B cell (primary cell): ENCODE measurements at regions not wholly inside any gene's neighbourhood (a gene's known extent, or its start where the extent isn't known, plus 50 kb on each side); places are given as distances from the start of the nearest gene placed in this dataset.

Source experiments
- ATAC-seq: fragments of 200-7000 bp; cut with Tn5 transposase; one replicate; pipeline ENCODE4 v1.10.0; 2021; ENCODE audit warnings: low read depth, mild to moderate bottlenecking, moderate number of reproducible peaks, moderate library complexity
- CTCF ChIA-PET: fragments of 350-600 bp; sonication (Branson Sonifier 250); formaldehyde crosslinking; loops from one replicate; lab custom pipeline; 2021; ENCODE audit warnings: antibody characterized with exemption, inconsistent platforms; lab: Charles Lee
- POLR2A ChIA-PET: fragments of 350-600 bp; sonication (Branson Sonifier 250); formaldehyde crosslinking; loops from one replicate; lab custom pipeline; 2021; ENCODE audit warnings: antibody characterized with exemption; lab: Charles Lee
- DNase-seq: peaks from one replicate; pipeline ENCODE4 v3.0.0; 2013
- H2AFZ ChIP-seq: 2 replicates; pipeline ENCODE4 v1.6.1; 2012; ENCODE audit warnings: mild to moderate bottlenecking, low read depth, low read length; ENCODE audit not compliant: insufficient read depth, poor library complexity, severe bottlenecking
- H3K27ac ChIP-seq, 2 donors: 1 replicate in 1 of 2; 2 replicates in 1 of 2; pipeline ENCODE4 v1.5.1; 2012 to 2013; ENCODE audit warnings: low read length in 2 of 2, mild to moderate bottlenecking in 2 of 2, moderate library complexity in 1 of 2
- H3K27me3 ChIP-seq, 4 experiments: fragments of 200-600 bp in 1 of 4; sonication (generic) in 1 of 4; replicated peaks in 1 of 4; 1 replicate in 2 of 4; 2 replicates in 2 of 4; pipeline versions ENCODE4 v1.6.1 to v1.7.0; 2013 to 2016; ENCODE audit warnings: low read length in 3 of 4, mild to moderate bottlenecking in 2 of 4, mixed read lengths in 1 of 4, moderate library complexity in 1 of 4; ENCODE audit not compliant: insufficient read depth in 4 of 4, control insufficient read depth in 3 of 4; ENCODE audit errors: control extremely low read depth in 1 of 4
- H3K36me3 ChIP-seq, 2 experiments: replicated peaks in 1 of 2; 1 replicate in 1 of 2; 2 replicates in 1 of 2; pipeline versions ENCODE4 v1.6.1 to v1.7.1; 2013; ENCODE audit warnings: low read length in 1 of 2; ENCODE audit not compliant: insufficient read depth in 2 of 2, control insufficient read depth in 1 of 2; ENCODE audit errors: control extremely low read depth in 1 of 2, extremely low read depth in 1 of 2
- H3K4me1 ChIP-seq, 2 donors: fragments of 200-600 bp in 1 of 2; sonication (generic) in 1 of 2; 1 replicate in 1 of 2; 2 replicates in 1 of 2; pipeline versions ENCODE4 v1.5.1 to v1.6.1; 2013 to 2017; ENCODE audit warnings: low read length in 2 of 2; ENCODE audit not compliant: control insufficient read depth in 2 of 2, insufficient read depth in 2 of 2
- H3K4me2 ChIP-seq: replicated peaks from 2 replicates; pipeline ENCODE3; 2012; ENCODE audit warnings: mild to moderate bottlenecking, low read depth, low read length; ENCODE audit not compliant: poor library complexity, severe bottlenecking
- H3K4me3 ChIP-seq, 5 experiments: fragments of 200-600 bp in 1 of 5; sonication (generic) in 1 of 5; 1 replicate in 3 of 5; 2 replicates in 2 of 5; pipeline versions ENCODE4 v1.5.1 to v1.7.0; 2011 to 2016; ENCODE audit warnings: low read length in 4 of 5, mild to moderate bottlenecking in 4 of 5, low read depth in 2 of 5, control low read depth in 1 of 5, moderate library complexity in 1 of 5; ENCODE audit not compliant: insufficient read depth in 1 of 5; ENCODE audit errors: control extremely low read depth in 1 of 5, extremely low read depth in 1 of 5
- H3K79me2 ChIP-seq: fragments of 200-600 bp; sonication (generic); one replicate; pipeline ENCODE4 v1.6.0; 2016; ENCODE audit warnings: low read length; ENCODE audit not compliant: control insufficient read depth, insufficient read depth
- H3K9ac ChIP-seq: fragments of 200-600 bp; sonication (generic); 2 replicates; pipeline ENCODE4 v1.6.1; 2017; ENCODE audit warnings: mild to moderate bottlenecking, low read length, moderate library complexity
- H3K9me3 ChIP-seq, 3 donors: one replicate each; pipeline versions ENCODE4 v1.6.1 to v1.7.1; 2013; ENCODE audit warnings: low read length in 2 of 3; ENCODE audit not compliant: control insufficient read depth in 2 of 3, insufficient read depth in 1 of 3; ENCODE audit errors: control extremely low read depth in 1 of 3
- H4K20me1 ChIP-seq: 2 replicates; pipeline ENCODE4 v1.6.0; 2012; ENCODE audit warnings: mild to moderate bottlenecking, low read length; ENCODE audit not compliant: insufficient read depth, control insufficient read depth, poor library complexity, severe bottlenecking
- H3K27ac Mint-ChIP-seq: one replicate; pipeline ENCODE4 v1.8.0; 2021; ENCODE audit warnings: mixed read lengths
- H3K27me3 Mint-ChIP-seq: one replicate; pipeline ENCODE4 v1.8.0; 2021; ENCODE audit warnings: mixed read lengths
- H3K4me1 Mint-ChIP-seq: one replicate; pipeline ENCODE4 v1.8.0; 2021; ENCODE audit warnings: mixed read lengths
- H3K4me3 Mint-ChIP-seq: one replicate; pipeline ENCODE4 v1.8.0; 2021; ENCODE audit warnings: mixed read lengths
- H3K9me3 Mint-ChIP-seq: one replicate; pipeline ENCODE4 v1.8.0; 2022; ENCODE audit warnings: mixed read lengths; ENCODE audit not compliant: insufficient read depth
- EZH2 ChIP-seq: IDR thresholded peaks from 2 replicates; pipeline ENCODE4 v1.6.1; 2012; ENCODE audit warnings: borderline replicate concordance, low read depth, mild to moderate bottlenecking, moderate library complexity, low read length; ENCODE audit not compliant: insufficient read depth, poor library complexity, severe bottlenecking
- WGBS: methylation state at CpG from one replicate; pipeline ENCODE4 v1.1.5; 2013; ENCODE audit warnings: missing lambda C conversion rate; ENCODE audit not compliant: insufficient coverage; 5-methylcytosine and 5-hydroxymethylcytosine counted together
- intact Hi-C: fragments of 100-400 bp; cut with micrococcal nuclease; formaldehyde crosslinking; loops from one replicate; pipeline ENCODE4 v1.10.0; 2022
- TF ChIP-seq, protein P1 (sequence below): fragments of 200-600 bp; IDR thresholded peaks from one replicate; pipeline ENCODE4 v1.8.0; 2022; ENCODE audit warnings: antibody characterized with exemption, mild to moderate bottlenecking

DNA sequence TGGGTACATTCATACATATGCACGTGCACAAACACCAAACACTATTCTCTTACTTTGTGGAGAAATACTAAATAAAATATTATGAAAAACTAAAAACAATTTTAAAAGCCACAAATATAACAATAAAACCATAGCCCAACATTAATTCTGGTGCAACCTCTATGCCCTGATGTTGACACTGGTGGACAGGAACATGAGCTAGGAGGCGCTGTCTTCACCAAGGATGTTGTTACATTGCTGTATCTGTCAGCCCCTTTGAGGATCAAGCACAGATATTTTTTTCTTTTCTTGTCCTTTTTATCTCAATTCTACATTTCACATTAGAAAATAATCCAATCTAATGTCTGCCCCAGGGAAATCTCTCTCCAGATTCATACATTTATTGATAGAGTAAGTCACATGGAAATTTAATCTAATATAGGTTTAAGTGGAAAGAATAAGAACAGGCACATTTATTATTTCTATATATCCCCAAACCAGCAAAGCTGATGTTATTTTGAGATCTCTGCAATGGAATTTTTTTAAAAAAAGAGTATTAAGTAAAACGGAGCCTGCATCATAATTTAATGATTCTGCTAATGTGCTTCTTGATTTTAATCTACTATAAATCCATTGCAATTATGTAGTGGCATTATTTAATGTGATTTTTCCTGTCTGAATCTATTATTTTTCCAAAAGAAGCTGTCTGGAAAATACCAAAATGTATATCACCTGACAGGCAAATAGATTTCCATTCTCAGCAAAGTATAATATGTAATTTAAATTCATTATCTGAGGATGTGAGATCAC lies 716.5 kb downstream of the MTRR start:
- no peaks in the 10 kb centered on the region for H3K4me1 Mint-ChIP-seq
- ATAC-seq, result no peak
- no peaks in the 10 kb centered on the region for H3K9me3 Mint-ChIP-seq
- H3K27ac Mint-ChIP-seq, result no peak overlapping the region
- H3K4me2 ChIP-seq, result no peak overlapping the region
- DNase-seq, result no peak
- no peak overlapping the region for H3K27ac ChIP-seq
- no peak overlapping the region for H2AFZ ChIP-seq
- no peak overlapping the region for H3K9ac ChIP-seq
- H3K9me3 ChIP-seq, result no peaks in the 10 kb centered on the region
- H3K4me3 ChIP-seq, result no peak overlapping the region
- POLR2A ChIA-PET, result no interaction called here
- no peaks in the 10 kb centered on the region for H3K79me2 ChIP-seq
- no peaks in the 10 kb centered on the region for H3K36me3 ChIP-seq
- no peaks in the 10 kb centered on the region for H3K27me3 Mint-ChIP-seq
- 86% methylated on average over 1 of the region's 3 CpGs for WGBS
- intact Hi-C loops, result no loop called here
- CTCF ChIA-PET, result no interaction called here
- no peaks in the 10 kb centered on the region for H3K4me1 ChIP-seq
- H3K27me3 ChIP-seq, result no peaks in the 10 kb centered on the region
- H3K4me3 Mint-ChIP-seq, result no peak overlapping the region
- no peaks in the 10 kb centered on the region for H4K20me1 ChIP-seq
- TF ChIP-seq EZH2, result no peak
- TF ChIP-seq, protein P1, sequence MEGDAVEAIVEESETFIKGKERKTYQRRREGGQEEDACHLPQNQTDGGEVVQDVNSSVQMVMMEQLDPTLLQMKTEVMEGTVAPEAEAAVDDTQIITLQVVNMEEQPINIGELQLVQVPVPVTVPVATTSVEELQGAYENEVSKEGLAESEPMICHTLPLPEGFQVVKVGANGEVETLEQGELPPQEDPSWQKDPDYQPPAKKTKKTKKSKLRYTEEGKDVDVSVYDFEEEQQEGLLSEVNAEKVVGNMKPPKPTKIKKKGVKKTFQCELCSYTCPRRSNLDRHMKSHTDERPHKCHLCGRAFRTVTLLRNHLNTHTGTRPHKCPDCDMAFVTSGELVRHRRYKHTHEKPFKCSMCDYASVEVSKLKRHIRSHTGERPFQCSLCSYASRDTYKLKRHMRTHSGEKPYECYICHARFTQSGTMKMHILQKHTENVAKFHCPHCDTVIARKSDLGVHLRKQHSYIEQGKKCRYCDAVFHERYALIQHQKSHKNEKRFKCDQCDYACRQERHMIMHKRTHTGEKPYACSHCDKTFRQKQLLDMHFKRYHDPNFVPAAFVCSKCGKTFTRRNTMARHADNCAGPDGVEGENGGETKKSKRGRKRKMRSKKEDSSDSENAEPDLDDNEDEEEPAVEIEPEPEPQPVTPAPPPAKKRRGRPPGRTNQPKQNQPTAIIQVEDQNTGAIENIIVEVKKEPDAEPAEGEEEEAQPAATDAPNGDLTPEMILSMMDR, result no peak

DNA sequence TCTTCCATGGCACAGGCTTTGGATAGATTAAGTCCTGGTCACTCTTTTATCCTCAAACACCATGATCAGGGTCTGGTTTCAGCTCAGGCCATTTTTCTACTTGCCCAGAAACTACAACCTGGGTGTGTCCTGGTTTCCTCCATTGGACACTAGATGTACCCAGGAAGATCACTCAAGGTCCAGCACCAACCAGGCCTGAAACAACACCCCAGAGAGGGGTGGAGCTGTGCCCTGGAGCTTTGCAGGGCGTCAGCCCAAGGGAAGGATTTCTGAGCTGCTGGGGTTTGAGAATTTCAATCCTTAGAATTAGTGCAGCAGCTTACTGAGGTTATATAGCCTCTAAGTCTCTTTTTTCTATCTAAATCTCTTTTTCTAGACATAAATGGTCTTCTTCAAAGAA lies 722.0 kb downstream of the MTRR start:
- Histone ChIP-seq H3K79me2 (no peaks in the 10 kb centered on the region), H3K4me2 (no peak overlapping the region), H3K9ac (no peak overlapping the region), H3K36me3 (no peaks in the 10 kb centered on the region), H4K20me1 (no peaks in the 10 kb centered on the region), H2AFZ (no peak overlapping the region), H3K4me1 (no peaks in the 10 kb centered on the region), H3K9me3 (peaks cover 0 to 3% (median 0%) of the 10 kb centered on the region in 3 donors), H3K27ac (no peak overlapping the region), H3K27me3 (no peaks in the 10 kb centered on the region), H3K4me3 (no peak overlapping the region)
- no peaks in the 10 kb centered on the region for H3K9me3 Mint-ChIP-seq
- DNase-seq, result no peak
- POLR2A ChIA-PET, result no interaction called here
- ATAC-seq, result no peak
- no CpG with 5 or more reads among the region's 1 CpG for WGBS
- no peak overlapping the region for H3K27ac Mint-ChIP-seq
- H3K4me1 Mint-ChIP-seq, result no peaks in the 10 kb centered on the region
- no peaks in the 10 kb centered on the region for H3K27me3 Mint-ChIP-seq
- TF ChIP-seq, protein P1, result no peak
- TF ChIP-seq EZH2, result no peak
- intact Hi-C loops, result no loop called here
- CTCF ChIA-PET, result no interaction called here
- H3K4me3 Mint-ChIP-seq, result no peak overlapping the region
